ENCODE measurements at regions not wholly inside any gene's neighbourhood (a gene's known extent, or its start where the extent isn't known, plus 50 kb on each side); places are given as distances from the start of the nearest gene placed in this dataset.

DNA sequence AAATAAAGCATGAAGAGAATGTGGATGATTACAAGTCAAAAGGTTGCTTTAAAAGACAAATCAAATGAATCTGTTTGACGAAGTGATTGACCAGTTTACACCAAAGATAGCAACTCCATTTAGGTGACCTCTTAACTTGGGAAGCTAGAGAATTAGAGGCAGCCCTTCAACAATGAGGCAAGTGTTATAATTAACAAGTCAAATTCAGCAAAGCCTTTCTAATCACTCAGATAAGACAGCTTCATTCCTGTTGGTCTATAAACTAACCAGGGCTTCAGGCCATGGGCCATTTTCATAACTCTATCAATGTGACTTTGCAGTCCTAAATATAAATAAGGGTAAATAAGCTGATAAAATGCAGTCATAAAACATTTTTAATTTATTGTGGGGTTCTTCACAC is 712.2 kb upstream of the SEMA6A start:
- TF ChIP-seq, protein P1, sequence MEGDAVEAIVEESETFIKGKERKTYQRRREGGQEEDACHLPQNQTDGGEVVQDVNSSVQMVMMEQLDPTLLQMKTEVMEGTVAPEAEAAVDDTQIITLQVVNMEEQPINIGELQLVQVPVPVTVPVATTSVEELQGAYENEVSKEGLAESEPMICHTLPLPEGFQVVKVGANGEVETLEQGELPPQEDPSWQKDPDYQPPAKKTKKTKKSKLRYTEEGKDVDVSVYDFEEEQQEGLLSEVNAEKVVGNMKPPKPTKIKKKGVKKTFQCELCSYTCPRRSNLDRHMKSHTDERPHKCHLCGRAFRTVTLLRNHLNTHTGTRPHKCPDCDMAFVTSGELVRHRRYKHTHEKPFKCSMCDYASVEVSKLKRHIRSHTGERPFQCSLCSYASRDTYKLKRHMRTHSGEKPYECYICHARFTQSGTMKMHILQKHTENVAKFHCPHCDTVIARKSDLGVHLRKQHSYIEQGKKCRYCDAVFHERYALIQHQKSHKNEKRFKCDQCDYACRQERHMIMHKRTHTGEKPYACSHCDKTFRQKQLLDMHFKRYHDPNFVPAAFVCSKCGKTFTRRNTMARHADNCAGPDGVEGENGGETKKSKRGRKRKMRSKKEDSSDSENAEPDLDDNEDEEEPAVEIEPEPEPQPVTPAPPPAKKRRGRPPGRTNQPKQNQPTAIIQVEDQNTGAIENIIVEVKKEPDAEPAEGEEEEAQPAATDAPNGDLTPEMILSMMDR (IDR thresholded peaks at IDR 0.05) = no peak
- TF ChIP-seq POLR2A (IDR thresholded peaks at IDR 0.05; ENCODE audit: low read length) (no peak), ZFP36 (IDR thresholded peaks at IDR 0.05; ENCODE audit: borderline replicate concordance, partially characterized antibody) (no peak), FOXS1 (CRISPR knock-in tag; IDR thresholded peaks at IDR 0.05) (no peak), EHMT2 (IDR thresholded peaks at IDR 0.05; ENCODE audit: low read depth) (no peak), POLR2AphosphoS2 (conservative IDR thresholded peaks at IDR 0.05; ENCODE audit: low read length) (no peak), CEBPB (IDR thresholded peaks at IDR 0.05) (no peak), EP300 (IDR thresholded peaks at IDR 0.05) (no peak), ESRRA (IDR thresholded peaks at IDR 0.05; ENCODE audit: borderline replicate concordance, low read length) (no peak), CHD4 (IDR thresholded peaks at IDR 0.05; ENCODE audit: borderline replicate concordance) (no peak), SMC3 (IDR thresholded peaks at IDR 0.05) (no peak)
- TF ChIP-seq, protein P2, sequence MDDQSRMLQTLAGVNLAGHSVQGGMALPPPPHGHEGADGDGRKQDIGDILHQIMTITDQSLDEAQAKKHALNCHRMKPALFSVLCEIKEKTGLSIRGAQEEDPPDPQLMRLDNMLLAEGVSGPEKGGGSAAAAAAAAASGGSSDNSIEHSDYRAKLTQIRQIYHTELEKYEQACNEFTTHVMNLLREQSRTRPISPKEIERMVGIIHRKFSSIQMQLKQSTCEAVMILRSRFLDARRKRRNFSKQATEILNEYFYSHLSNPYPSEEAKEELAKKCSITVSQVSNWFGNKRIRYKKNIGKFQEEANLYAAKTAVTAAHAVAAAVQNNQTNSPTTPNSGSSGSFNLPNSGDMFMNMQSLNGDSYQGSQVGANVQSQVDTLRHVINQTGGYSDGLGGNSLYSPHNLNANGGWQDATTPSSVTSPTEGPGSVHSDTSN (IDR thresholded peaks at IDR 0.05) = no peak
- TF ChIP-seq, protein P3, sequence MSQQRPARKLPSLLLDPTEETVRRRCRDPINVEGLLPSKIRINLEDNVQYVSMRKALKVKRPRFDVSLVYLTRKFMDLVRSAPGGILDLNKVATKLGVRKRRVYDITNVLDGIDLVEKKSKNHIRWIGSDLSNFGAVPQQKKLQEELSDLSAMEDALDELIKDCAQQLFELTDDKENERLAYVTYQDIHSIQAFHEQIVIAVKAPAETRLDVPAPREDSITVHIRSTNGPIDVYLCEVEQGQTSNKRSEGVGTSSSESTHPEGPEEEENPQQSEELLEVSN (IDR thresholded peaks at IDR 0.05; ENCODE audit: borderline replicate concordance, low read depth) = no peak
